ENCODE measurements at regions not wholly inside any gene's neighbourhood (a gene's known extent, or its start where the extent isn't known, plus 50 kb on each side); places are given as distances from the start of the nearest gene placed in this dataset.

GRCh38 chr12:105907982-105908381 lies 230.8 kb downstream of the NUAK1 start:
- H2AFZ ChIP-seq (ENCODE audit: insufficient read depth, low read length, poor library complexity): no peak overlapping the region
- no peak overlapping the region for H2AK5ac ChIP-seq (ENCODE audit: low read length)
- no peaks in the 10 kb centered on the region for H3K27me3 ChIP-seq (ENCODE audit: insufficient read depth, low read length)
- no CpG with 5 or more reads among the region's 2 CpGs for WGBS (ENCODE audit: extremely low coverage, insufficient coverage, insufficient read length)
- DNase-seq: no peak
- no peak overlapping the region for H2BK120ac ChIP-seq (ENCODE audit: insufficient read depth, low read length, poor library complexity)
- H3K79me2 ChIP-seq (ENCODE audit: control insufficient read depth, insufficient read depth, low read length, poor library complexity): no peaks in the 10 kb centered on the region
- H4K12ac ChIP-seq (ENCODE audit: low read depth, low read length): no peak overlapping the region
- H3K4me2 ChIP-seq (ENCODE audit: low read length): no peak overlapping the region
- no peaks in the 10 kb centered on the region for H3K9me3 ChIP-seq (ENCODE audit: insufficient read depth, low read depth, low read length)
- no peak overlapping the region for H3K18ac ChIP-seq (ENCODE audit: low read length)
- no peak overlapping the region for H3K4ac ChIP-seq (ENCODE audit: low read depth, low read length)
- H3K23ac ChIP-seq (ENCODE audit: low read length): no peak overlapping the region
- no peak overlapping the region for H3K14ac ChIP-seq (ENCODE audit: low read length)
- H3K4me3 ChIP-seq (ENCODE audit: low read depth, low read length): no peak overlapping the region
- no peaks in the 10 kb centered on the region for H3K79me1 ChIP-seq (ENCODE audit: low read length)
- H4K8ac ChIP-seq (ENCODE audit: low read depth, low read length): no peak overlapping the region
- no peak overlapping the region for H3K9ac ChIP-seq (ENCODE audit: low read length)
- H2BK5ac ChIP-seq (ENCODE audit: low read depth, low read length, poor library complexity): no peak overlapping the region
- peaks cover 0 to 4% of the 10 kb centered on the region in 2 experiments for H3K4me1 ChIP-seq (ENCODE audit: control insufficient read depth in 1 of 2, insufficient read depth in 2 of 2, low read length in 2 of 2)
- H3K27ac ChIP-seq (ENCODE audit: low read depth, low read length): no peak overlapping the region
- no peaks in the 10 kb centered on the region for H3K36me3 ChIP-seq (ENCODE audit: control insufficient read depth in 1 of 2, insufficient read depth in 2 of 2, low read length in 2 of 2)
- H4K91ac ChIP-seq (ENCODE audit: low read depth, low read length): no peak overlapping the region
- no peak overlapping the region for H2BK12ac ChIP-seq (ENCODE audit: low read length)

GRCh38 chr12:105910030-105910429 lies 228.7 kb downstream of the NUAK1 start:
- Histone ChIP-seq H3K79me1 (ENCODE audit: low read length) (no peaks in the 10 kb centered on the region), H3K4me3 (ENCODE audit: low read depth, low read length) (no peak overlapping the region), H2BK120ac (ENCODE audit: insufficient read depth, low read length, poor library complexity) (no peak overlapping the region), H3K4me1 (ENCODE audit: control insufficient read depth in 1 of 2, insufficient read depth in 2 of 2, low read length in 2 of 2) (peaks cover 0 to 4% of the 10 kb centered on the region in 2 experiments), H3K9me3 (ENCODE audit: insufficient read depth, low read depth, low read length) (no peaks in the 10 kb centered on the region), H3K79me2 (ENCODE audit: control insufficient read depth, insufficient read depth, low read length, poor library complexity) (no peaks in the 10 kb centered on the region), H4K8ac (ENCODE audit: low read depth, low read length) (no peak overlapping the region), H3K27me3 (ENCODE audit: insufficient read depth, low read length) (no peaks in the 10 kb centered on the region), H3K18ac (ENCODE audit: low read length) (no peak overlapping the region), H4K12ac (ENCODE audit: low read depth, low read length) (no peak overlapping the region), H3K14ac (ENCODE audit: low read length) (no peak overlapping the region), H3K36me3 (ENCODE audit: control insufficient read depth in 1 of 2, insufficient read depth in 2 of 2, low read length in 2 of 2) (no peaks in the 10 kb centered on the region), H2AFZ (ENCODE audit: insufficient read depth, low read length, poor library complexity) (no peak overlapping the region), H3K27ac (ENCODE audit: low read depth, low read length) (no peak overlapping the region), H2BK5ac (ENCODE audit: low read depth, low read length, poor library complexity) (no peak overlapping the region), H3K4ac (ENCODE audit: low read depth, low read length) (no peak overlapping the region), H4K91ac (ENCODE audit: low read depth, low read length) (no peak overlapping the region), H2AK5ac (ENCODE audit: low read length) (no peak overlapping the region), H3K23ac (ENCODE audit: low read length) (no peak overlapping the region), H3K4me2 (ENCODE audit: low read length) (no peak overlapping the region), H3K9ac (ENCODE audit: low read length) (no peak overlapping the region), H2BK12ac (ENCODE audit: low read length) (no peak overlapping the region)
- no CpG with 5 or more reads among the region's 3 CpGs for WGBS (ENCODE audit: extremely low coverage, insufficient coverage, insufficient read length)
- no peak for DNase-seq

- no peaks in the 10 kb centered on the region for H3K27me3 ChIP-seq (ENCODE audit: insufficient read depth, low read length)
- WGBS (ENCODE audit: extremely low coverage, insufficient coverage, insufficient read length): no CpG with 5 or more reads among the region's 4 CpGs
- no peak overlapping the region for H2AFZ ChIP-seq (ENCODE audit: insufficient read depth, low read length, poor library complexity)
Observed at GRCh38 chr12:105911966-105912365, 226.8 kb downstream of the NUAK1 start.

GRCh38 chr12:105912882-105913678 lies 225.7 kb downstream of the NUAK1 start:
- Histone ChIP-seq H3K4me1 (ENCODE audit: control insufficient read depth in 1 of 2, insufficient read depth in 2 of 2, low read length in 2 of 2) (no peaks in the 10 kb centered on the region), H3K4me3 (ENCODE audit: low read depth, low read length) (no peak overlapping the region), H3K36me3 (ENCODE audit: control insufficient read depth in 1 of 2, insufficient read depth in 2 of 2, low read length in 2 of 2) (no peaks in the 10 kb centered on the region), H3K4me2 (ENCODE audit: low read length) (no peak overlapping the region), H4K8ac (ENCODE audit: low read depth, low read length) (no peak overlapping the region), H3K9me3 (ENCODE audit: insufficient read depth, low read depth, low read length) (no peaks in the 10 kb centered on the region), H3K79me2 (ENCODE audit: control insufficient read depth, insufficient read depth, low read length, poor library complexity) (no peaks in the 10 kb centered on the region), H3K23ac (ENCODE audit: low read length) (no peak overlapping the region), H3K4ac (ENCODE audit: low read depth, low read length) (no peak overlapping the region), H3K27me3 (ENCODE audit: insufficient read depth, low read length) (no peaks in the 10 kb centered on the region), H2AFZ (ENCODE audit: insufficient read depth, low read length, poor library complexity) (no peak overlapping the region), H2BK120ac (ENCODE audit: insufficient read depth, low read length, poor library complexity) (no peak overlapping the region), H4K12ac (ENCODE audit: low read depth, low read length) (no peak overlapping the region), H3K79me1 (ENCODE audit: low read length) (peaks cover 2% of the 10 kb centered on the region), H2AK5ac (ENCODE audit: low read length) (no peak overlapping the region), H2BK5ac (ENCODE audit: low read depth, low read length, poor library complexity) (no peak overlapping the region), H3K9ac (ENCODE audit: low read length) (no peak overlapping the region), H3K18ac (ENCODE audit: low read length) (no peak overlapping the region), H3K27ac (ENCODE audit: low read depth, low read length) (no peak overlapping the region), H4K91ac (ENCODE audit: low read depth, low read length) (no peak overlapping the region), H3K14ac (ENCODE audit: low read length) (no peak overlapping the region), H2BK12ac (ENCODE audit: low read length) (peak overlapping the region; percentile 34)
- no peak for DNase-seq
- WGBS (ENCODE audit: extremely low coverage, insufficient coverage, insufficient read length): no CpG with 5 or more reads among the region's 9 CpGs

More at GRCh38 chr12:105911966-105912365, 226.8 kb downstream of the NUAK1 start:
- H2BK120ac ChIP-seq (ENCODE audit: insufficient read depth, low read length, poor library complexity): no peak overlapping the region
- no peak overlapping the region for H3K4me3 ChIP-seq (ENCODE audit: low read depth, low read length)
- DNase-seq: no peak
- H3K4ac ChIP-seq (ENCODE audit: low read depth, low read length): no peak overlapping the region
- no peak overlapping the region for H4K91ac ChIP-seq (ENCODE audit: low read depth, low read length)
- no peaks in the 10 kb centered on the region for H3K36me3 ChIP-seq (ENCODE audit: control insufficient read depth in 1 of 2, insufficient read depth in 2 of 2, low read length in 2 of 2)
- H3K27ac ChIP-seq (ENCODE audit: low read depth, low read length): no peak overlapping the region
- H3K79me2 ChIP-seq (ENCODE audit: control insufficient read depth, insufficient read depth, low read length, poor library complexity): no peaks in the 10 kb centered on the region
- H3K79me1 ChIP-seq (ENCODE audit: low read length): no peaks in the 10 kb centered on the region
- H3K4me2 ChIP-seq (ENCODE audit: low read length): no peak overlapping the region
- no peak overlapping the region for H3K23ac ChIP-seq (ENCODE audit: low read length)
- no peak overlapping the region for H3K9ac ChIP-seq (ENCODE audit: low read length)
- H4K12ac ChIP-seq (ENCODE audit: low read depth, low read length): no peak overlapping the region
- no peak overlapping the region for H4K8ac ChIP-seq (ENCODE audit: low read depth, low read length)
- H2BK5ac ChIP-seq (ENCODE audit: low read depth, low read length, poor library complexity): no peak overlapping the region
- H2AK5ac ChIP-seq (ENCODE audit: low read length): no peak overlapping the region
- H3K14ac ChIP-seq (ENCODE audit: low read length): no peak overlapping the region
- H3K9me3 ChIP-seq (ENCODE audit: insufficient read depth, low read depth, low read length): no peaks in the 10 kb centered on the region
- H2BK12ac ChIP-seq (ENCODE audit: low read length): no peak overlapping the region
- no peak overlapping the region for H3K18ac ChIP-seq (ENCODE audit: low read length)
- H3K4me1 ChIP-seq (ENCODE audit: control insufficient read depth in 1 of 2, insufficient read depth in 2 of 2, low read length in 2 of 2): no peaks in the 10 kb centered on the region
